ENCODE measurements at regions not wholly inside any gene's neighbourhood (a gene's known extent, or its start where the extent isn't known, plus 50 kb on each side); places are given as distances from the start of the nearest gene placed in this dataset.

- TF ChIP-seq EZH2phosphoT487 (IDR thresholded peaks at IDR 0.05) (no peak), CTCF (IDR thresholded peaks at IDR 0.05) (no peak), EZH2 (IDR thresholded peaks at IDR 0.05) (no peak)
These were observed 114.8 kb upstream of the PJA2 start for GRCh38 chr5:109524555-109524954.
